Fibroblast of pulmonary artery (primary cell): ENCODE measurements at regions not wholly inside any gene's neighbourhood (a gene's known extent, or its start where the extent isn't known, plus 50 kb on each side); places are given as distances from the start of the nearest gene placed in this dataset.

Experiments used
- DNase-seq: peaks from one replicate; pipeline ENCODE4 v3.0.0-alpha.2; 2010; ENCODE audit warnings: low read depth
- H3K4me3 ChIP-seq: replicated peaks from 2 replicates; pipeline ENCODE4 v1.5.1; 2011; ENCODE audit warnings: low read depth, mild to moderate bottlenecking, control low read depth, low read length, moderate library complexity
- TF ChIP-seq, protein P1 (sequence below): IDR thresholded peaks from 2 replicates; pipeline ENCODE4 v1.5.1; 2011; ENCODE audit warnings: mild to moderate bottlenecking, control low read depth, low read length, inconsistent platforms; ENCODE audit errors: missing control alignments

DNA sequence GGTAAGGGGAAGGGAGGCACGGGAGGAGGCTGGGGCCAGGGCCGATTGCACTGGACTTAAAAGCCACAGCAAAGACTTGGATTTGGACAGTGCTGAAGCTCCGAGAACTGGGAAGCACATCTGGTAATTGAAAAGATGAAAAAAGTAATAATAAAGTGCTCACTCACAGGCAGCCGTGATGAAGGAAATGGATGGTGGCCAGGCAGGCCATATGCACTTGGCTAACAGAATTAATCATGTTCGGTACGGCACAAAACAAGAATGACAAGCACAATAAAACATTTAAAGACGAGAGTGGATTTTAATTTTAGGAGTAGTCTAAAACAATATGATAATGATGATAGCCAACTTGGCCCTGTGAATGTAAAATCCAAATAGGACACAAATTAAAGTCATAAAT, 154.3 kb downstream of the VRK1 start:
- no peak overlapping the region for H3K4me3 ChIP-seq
- DNase-seq = no peak
- TF ChIP-seq, protein P1, sequence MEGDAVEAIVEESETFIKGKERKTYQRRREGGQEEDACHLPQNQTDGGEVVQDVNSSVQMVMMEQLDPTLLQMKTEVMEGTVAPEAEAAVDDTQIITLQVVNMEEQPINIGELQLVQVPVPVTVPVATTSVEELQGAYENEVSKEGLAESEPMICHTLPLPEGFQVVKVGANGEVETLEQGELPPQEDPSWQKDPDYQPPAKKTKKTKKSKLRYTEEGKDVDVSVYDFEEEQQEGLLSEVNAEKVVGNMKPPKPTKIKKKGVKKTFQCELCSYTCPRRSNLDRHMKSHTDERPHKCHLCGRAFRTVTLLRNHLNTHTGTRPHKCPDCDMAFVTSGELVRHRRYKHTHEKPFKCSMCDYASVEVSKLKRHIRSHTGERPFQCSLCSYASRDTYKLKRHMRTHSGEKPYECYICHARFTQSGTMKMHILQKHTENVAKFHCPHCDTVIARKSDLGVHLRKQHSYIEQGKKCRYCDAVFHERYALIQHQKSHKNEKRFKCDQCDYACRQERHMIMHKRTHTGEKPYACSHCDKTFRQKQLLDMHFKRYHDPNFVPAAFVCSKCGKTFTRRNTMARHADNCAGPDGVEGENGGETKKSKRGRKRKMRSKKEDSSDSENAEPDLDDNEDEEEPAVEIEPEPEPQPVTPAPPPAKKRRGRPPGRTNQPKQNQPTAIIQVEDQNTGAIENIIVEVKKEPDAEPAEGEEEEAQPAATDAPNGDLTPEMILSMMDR = no peak

DNA sequence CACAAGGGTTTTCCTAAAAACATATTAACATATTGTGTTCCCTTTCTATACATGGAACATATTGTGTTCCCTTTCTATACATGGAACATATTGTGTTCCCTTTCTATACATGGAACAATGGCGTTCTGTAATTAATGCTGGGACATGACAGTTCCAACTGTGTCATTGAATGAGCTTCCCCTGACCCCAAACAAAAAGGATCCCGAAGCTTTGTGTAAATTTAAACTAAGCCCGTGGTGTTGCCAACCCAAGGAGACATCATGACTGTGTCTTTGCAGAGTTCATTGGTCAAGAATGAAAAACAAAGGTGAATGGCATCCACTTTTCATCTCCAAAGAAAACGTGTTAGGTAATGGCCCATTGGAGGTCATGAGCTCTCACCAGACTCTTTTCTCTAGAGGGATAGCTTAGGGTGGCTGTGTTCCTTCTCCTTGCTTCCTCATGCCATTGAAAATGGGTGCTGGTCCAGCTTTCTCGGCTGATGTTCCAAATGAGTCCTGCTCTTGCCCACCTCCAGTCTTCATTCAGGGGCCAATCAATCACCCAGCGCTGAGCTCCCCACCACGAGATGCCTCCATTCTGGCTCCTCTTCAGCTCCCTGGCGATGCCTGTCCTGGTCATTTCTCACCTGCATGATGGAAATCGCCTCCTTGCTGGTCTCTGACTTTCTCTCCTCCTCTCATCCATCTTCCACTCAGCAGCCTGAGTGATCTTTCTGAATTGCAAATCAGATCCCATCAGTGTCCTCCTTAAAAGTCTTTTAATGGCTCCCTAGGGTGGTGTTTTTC, 156.1 kb downstream of the VRK1 start:
- DNase-seq = no peak
- no peak overlapping the region for H3K4me3 ChIP-seq
- TF ChIP-seq, protein P1 = no peak

DNA sequence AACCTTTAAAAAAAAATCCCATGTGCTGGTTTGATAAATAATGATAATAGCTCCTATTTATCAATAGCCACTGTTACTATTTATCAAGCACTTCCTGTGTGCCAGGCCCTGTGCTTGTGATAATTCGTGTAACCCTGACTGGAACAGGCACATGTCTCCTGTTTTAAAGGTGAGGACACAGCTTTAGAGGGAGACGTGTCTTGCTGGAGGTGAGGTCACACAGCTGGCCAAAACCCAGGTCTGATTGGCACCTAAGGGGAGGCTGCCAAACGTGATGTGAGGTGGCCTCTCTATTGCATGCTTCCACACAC, 156.6 kb downstream of the VRK1 start:
- no peak for DNase-seq
- TF ChIP-seq, protein P1 = no peak
- no peak overlapping the region for H3K4me3 ChIP-seq

DNA sequence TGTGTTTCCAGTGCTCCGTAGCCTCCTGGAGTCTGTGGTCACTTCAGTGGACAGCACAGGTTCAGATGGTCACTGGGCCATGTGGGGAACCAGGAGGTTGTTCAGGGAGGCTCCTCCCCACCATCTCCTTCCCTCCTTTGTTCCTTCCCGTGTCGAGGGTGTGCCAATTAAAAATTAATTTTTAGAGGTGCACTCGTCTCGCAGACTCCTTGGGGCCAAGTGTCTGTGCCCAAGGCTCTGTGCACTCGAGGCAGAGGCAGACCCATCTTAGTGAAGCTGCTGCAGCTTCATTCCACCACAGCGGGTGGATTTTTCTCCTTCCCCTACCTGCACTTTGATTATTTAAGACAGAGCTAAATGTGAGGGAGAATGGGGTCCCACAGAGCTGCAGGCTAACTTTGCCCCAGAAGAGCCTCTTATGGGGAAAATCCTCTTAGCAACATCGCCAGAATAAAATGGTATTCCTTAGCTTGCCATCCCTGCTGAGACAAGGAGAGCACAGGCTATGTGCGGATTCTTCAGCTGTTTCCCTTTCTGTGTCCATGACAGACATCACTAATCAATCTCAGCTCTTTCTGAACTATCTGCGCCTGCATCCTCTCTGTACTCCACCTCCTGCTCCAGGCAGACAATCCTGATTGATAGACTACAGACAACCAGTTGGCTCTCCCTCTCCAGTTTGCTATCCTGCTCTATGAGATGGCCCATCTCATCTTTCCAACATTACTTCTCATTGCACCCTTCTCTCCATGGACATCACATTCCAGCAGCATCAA, 159.5 kb downstream of the VRK1 start:
- H3K4me3 ChIP-seq = no peak overlapping the region
- no peak for DNase-seq
- TF ChIP-seq, protein P1 = no peak

DNA sequence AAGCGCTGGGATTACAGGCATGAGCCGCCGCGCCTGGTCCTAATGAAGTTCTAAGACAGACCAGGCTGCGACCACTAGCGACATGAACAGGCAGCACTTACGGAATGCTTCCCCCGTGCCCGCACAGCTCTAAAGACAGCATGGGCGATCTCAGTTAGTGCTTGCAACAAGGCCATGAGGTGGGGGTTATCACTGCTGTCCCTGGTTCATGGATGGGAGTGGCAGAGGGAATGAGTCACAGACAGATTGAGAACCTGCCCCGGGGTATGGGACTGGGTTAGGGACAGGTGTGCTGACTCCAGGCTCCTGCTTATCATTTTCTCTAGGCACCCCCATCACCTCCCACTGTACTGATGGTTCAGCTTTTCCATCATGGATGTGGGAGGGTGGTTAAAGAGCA, 160.9 kb downstream of the VRK1 start:
- no peak overlapping the region for H3K4me3 ChIP-seq
- DNase-seq = no peak
- TF ChIP-seq, protein P1 = no peak

DNA sequence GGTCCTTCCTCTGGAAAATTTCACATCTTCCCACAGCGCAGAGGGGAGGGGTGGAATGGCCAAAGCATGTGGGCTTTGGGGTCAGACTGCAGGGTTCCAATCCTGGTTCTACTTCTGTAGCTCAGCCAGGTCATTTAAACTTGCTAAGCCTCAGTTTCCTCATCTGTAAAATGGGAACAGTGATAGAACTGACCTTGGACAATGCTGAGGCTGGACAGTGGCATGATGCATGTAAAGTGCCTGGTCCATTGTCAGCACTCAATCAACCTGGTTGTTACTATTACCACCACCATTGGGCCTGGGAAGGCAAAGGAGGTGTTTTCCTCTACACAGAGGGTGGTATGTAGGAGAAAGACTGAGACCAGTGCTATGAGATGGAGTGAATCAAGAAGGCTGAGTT, 162.8 kb downstream of the VRK1 start:
- DNase-seq = no peak
- TF ChIP-seq, protein P1 = no peak
- no peak overlapping the region for H3K4me3 ChIP-seq

DNA sequence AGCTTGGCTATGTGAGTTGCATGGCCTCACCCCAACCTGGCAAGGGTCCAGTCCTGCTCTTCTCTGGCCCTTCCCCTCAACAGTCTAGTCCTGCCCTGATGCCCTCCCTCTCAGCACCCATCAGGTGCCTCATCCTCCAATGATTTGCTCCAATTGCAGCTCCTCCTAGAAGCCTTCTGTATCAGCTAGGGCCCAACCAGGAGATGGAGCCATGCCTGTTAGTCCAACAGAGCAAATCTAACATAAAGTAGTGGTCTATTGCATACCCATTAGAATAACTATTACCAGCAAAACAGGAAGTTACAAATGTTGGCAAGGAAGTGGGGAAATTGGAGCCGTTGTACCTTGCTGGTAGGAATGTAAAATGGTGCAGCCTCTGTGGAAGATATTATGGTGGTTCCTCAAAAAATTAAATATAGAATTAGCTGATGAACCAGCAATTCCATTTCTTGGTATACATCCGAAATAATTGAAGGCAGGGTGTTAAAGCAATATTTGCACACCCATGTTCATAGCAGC, 163.5 kb downstream of the VRK1 start:
- DNase-seq = no peak
- H3K4me3 ChIP-seq = no peak overlapping the region

More for the DNA sequence above, 163.5 kb downstream of the VRK1 start:
- TF ChIP-seq, protein P1 = no peak
